Neural cell (in vitro differentiated cells): ENCODE measurements at regions not wholly inside any gene's neighbourhood (a gene's known extent, or its start where the extent isn't known, plus 50 kb on each side); places are given as distances from the start of the nearest gene placed in this dataset.

Experiments used
- EP300 ChIP-seq: fragments of 450-650 bp; conservative IDR thresholded peaks from 2 replicates; pipeline ENCODE4 v1.6.1; 2014; ENCODE audit warnings: antibody characterized with exemption, mild to moderate bottlenecking, moderate library complexity; ENCODE audit not compliant: poor library complexity, severe bottlenecking
- MXI1 ChIP-seq: fragments of 450-650 bp; conservative IDR thresholded peaks from 2 replicates; pipeline ENCODE4 v1.6.1; 2014; ENCODE audit warnings: antibody characterized with exemption, mild to moderate bottlenecking; ENCODE audit not compliant: poor library complexity, severe bottlenecking
- TAF1 ChIP-seq: IDR thresholded peaks from 2 replicates; pipeline ENCODE4 v1.6.1; 2012; ENCODE audit warnings: low read depth

GRCh38 chr11:29676993-29677392, 339.8 kb downstream of the KCNA4 start:
- TF ChIP-seq EP300 (no peak), TAF1 (no peak), MXI1 (no peak)
